ENCODE measurements at regions not wholly inside any gene's neighbourhood (a gene's known extent, or its start where the extent isn't known, plus 50 kb on each side); places are given as distances from the start of the nearest gene placed in this dataset.

GRCh38 chr14:84825481-84826251 is 704.3 kb upstream of the FLRT2 start:
- TF ChIP-seq CTCF (IDR thresholded peaks at IDR 0.05), result no peak
- TF ChIP-seq EP300 (IDR thresholded peaks at IDR 0.05), result no peak

Data from upper lobe of left lung (tissue), 4 donors.